ENCODE measurements at regions not wholly inside any gene's neighbourhood (a gene's known extent, or its start where the extent isn't known, plus 50 kb on each side); places are given as distances from the start of the nearest gene placed in this dataset.
"Not testable (repeated sequence)": the region's sequence is repeated elsewhere in the genome, so short reads cannot be mapped to it uniquely, and the experiment has no call there.

DNA sequence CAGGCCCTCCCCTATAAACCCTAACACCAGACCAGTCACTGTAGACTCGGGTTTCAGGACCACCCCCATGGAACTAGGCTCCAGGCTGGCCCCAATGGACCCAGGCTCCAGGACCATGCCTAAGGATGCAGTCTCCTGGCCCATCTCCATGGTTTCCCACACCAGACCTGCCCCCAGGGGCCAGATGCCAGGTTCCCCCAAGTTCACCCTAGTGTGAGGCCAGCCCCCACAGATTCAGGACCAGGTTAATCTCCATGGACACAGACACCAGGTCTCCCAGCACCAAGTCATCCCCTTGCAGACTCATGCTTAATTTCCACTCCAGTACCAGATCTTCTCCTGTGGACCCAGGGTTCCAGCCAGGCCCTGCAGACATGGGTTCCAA, 103.8 kb upstream of the LANCL2 start:
- Histone ChIP-seq H3K4me3 (ENCODE audit: low read length in 2 of 2) (no peak overlapping the region), H3K36me3 (ENCODE audit: control insufficient read depth in 2 of 2, insufficient read depth in 2 of 2, low read length in 1 of 2) (no peaks in the 10 kb centered on the region), H3K27ac (ENCODE audit: low read depth in 1 of 2, low read length in 1 of 2) (no peak overlapping the region), H3K4me1 (ENCODE audit: control insufficient read depth in 2 of 2, insufficient read depth in 2 of 2, low read length in 2 of 2) (no peaks in the 10 kb centered on the region), H3K9me3 (ENCODE audit: control insufficient read depth in 2 of 2, insufficient read depth in 1 of 2, low read length in 1 of 2) (no peaks in the 10 kb centered on the region), H3K27me3 (ENCODE audit: control insufficient read depth in 2 of 2, insufficient read depth in 1 of 2, low read length in 1 of 2) (peaks cover 0 to 5% of the 10 kb centered on the region in 2 donors)
- 93% methylated on average over 1 of the region's 1 CpG for WGBS
- no peak for DNase-seq (ENCODE audit: low read depth in 6 of 9, low spot score in 9 of 9)

DNA sequence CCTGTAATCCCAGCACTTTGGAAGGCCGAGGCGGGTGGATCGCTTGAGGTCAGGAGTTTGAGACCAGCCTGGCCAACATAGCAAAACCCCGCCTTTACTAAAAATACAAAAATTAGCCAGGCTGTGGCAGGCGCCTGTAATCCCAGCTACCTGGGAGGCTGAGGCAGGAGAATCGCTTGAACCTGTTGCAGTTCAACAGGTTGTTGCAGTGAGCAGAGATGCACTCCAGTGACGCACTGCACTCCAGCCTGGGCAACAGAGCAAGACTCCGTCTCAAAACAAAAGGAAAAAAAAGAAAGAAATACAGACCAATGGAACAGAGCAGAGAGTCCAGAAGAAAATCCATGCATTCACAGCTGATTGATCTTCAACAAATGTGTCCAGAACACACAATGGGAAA, 99.8 kb upstream of the LANCL2 start:
- not testable (repeated sequence) for H3K4me3 ChIP-seq (ENCODE audit: low read length in 2 of 2); H3K9me3 ChIP-seq (ENCODE audit: control insufficient read depth in 2 of 2, insufficient read depth in 1 of 2, low read length in 1 of 2); H3K4me1 ChIP-seq (ENCODE audit: control insufficient read depth in 2 of 2, insufficient read depth in 2 of 2, low read length in 2 of 2); H3K36me3 ChIP-seq (ENCODE audit: control insufficient read depth in 2 of 2, insufficient read depth in 2 of 2, low read length in 1 of 2); DNase-seq (ENCODE audit: low read depth in 6 of 9, low spot score in 9 of 9); H3K27me3 ChIP-seq (ENCODE audit: control insufficient read depth in 2 of 2, insufficient read depth in 1 of 2, low read length in 1 of 2); H3K27ac ChIP-seq (ENCODE audit: low read depth in 1 of 2, low read length in 1 of 2)
- 96% methylated on average over 8 of the region's 8 CpGs for WGBS

DNA sequence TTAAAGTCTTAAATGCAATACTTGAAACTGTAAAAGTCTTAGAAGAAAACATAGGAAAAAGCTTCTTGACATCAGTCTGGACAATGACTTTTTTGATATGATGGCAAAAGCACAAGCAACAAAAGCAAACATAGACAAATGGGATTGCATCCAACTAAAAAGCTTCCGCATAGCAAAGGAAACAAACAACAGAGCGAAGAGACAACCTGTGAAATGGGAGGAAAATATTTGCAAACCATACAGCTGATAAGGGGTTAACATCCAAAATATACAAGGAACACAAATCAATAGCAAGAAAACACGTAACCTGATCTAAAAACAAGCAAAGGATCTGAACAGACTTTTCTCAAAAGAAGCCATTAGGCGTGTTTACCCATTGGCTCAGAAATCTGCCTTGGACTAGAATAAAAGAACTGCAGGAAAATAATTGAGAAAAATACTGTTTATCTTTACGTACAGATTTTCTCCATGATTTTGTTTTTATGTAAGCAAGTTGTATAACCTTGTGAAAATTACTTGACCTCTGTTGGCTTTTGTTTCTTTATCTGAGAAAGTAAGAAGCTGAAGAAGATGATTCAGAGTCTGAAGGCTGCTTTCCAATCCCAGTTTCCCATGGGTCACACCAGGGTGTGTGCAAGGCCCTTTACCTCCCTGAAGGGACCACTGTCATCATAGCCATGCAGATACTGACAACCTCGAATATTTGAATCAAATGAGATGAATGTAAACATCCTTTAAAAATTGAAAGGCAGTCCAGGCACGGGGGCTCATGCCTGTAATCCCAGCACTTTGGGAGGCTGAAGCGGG, 99.1 kb upstream of the LANCL2 start:
- Histone ChIP-seq H3K4me1 (ENCODE audit: control insufficient read depth in 2 of 2, insufficient read depth in 2 of 2, low read length in 2 of 2) (no peaks in the 10 kb centered on the region), H3K36me3 (ENCODE audit: control insufficient read depth in 2 of 2, insufficient read depth in 2 of 2, low read length in 1 of 2) (no peaks in the 10 kb centered on the region), H3K27me3 (ENCODE audit: control insufficient read depth in 2 of 2, insufficient read depth in 1 of 2, low read length in 1 of 2) (no peaks in the 10 kb centered on the region), H3K9me3 (ENCODE audit: control insufficient read depth in 2 of 2, insufficient read depth in 1 of 2, low read length in 1 of 2) (no peaks in the 10 kb centered on the region), H3K27ac (ENCODE audit: low read depth in 1 of 2, low read length in 1 of 2) (no peak overlapping the region), H3K4me3 (ENCODE audit: low read length in 2 of 2) (no peak overlapping the region)
- WGBS = 89% methylated on average over 8 of the region's 8 CpGs
- DNase-seq (ENCODE audit: low read depth in 6 of 9, low spot score in 9 of 9) = no peak

GRCh38 chr7:55271069-55271626, 94.0 kb upstream of the LANCL2 start:
- DNase-seq (ENCODE audit: low read depth in 6 of 9, low spot score in 9 of 9) = no peak
- Histone ChIP-seq H3K4me3 (ENCODE audit: low read length in 2 of 2) (no peak overlapping the region), H3K4me1 (ENCODE audit: control insufficient read depth in 2 of 2, insufficient read depth in 2 of 2, low read length in 2 of 2) (no peaks in the 10 kb centered on the region), H3K9me3 (ENCODE audit: control insufficient read depth in 2 of 2, insufficient read depth in 1 of 2, low read length in 1 of 2) (no peaks in the 10 kb centered on the region), H3K36me3 (ENCODE audit: control insufficient read depth in 2 of 2, insufficient read depth in 2 of 2, low read length in 1 of 2) (no peaks in the 10 kb centered on the region), H3K27me3 (ENCODE audit: control insufficient read depth in 2 of 2, insufficient read depth in 1 of 2, low read length in 1 of 2) (no peaks in the 10 kb centered on the region), H3K27ac (ENCODE audit: low read depth in 1 of 2, low read length in 1 of 2) (no peak overlapping the region)
- WGBS = 77% methylated on average over 8 of the region's 8 CpGs

GRCh38 chr7:55271661-55272060, 93.5 kb upstream of the LANCL2 start:
- Histone ChIP-seq H3K4me3 (ENCODE audit: low read length in 2 of 2) (no peak overlapping the region), H3K27me3 (ENCODE audit: control insufficient read depth in 2 of 2, insufficient read depth in 1 of 2, low read length in 1 of 2) (no peaks in the 10 kb centered on the region), H3K27ac (ENCODE audit: low read depth in 1 of 2, low read length in 1 of 2) (no peak overlapping the region), H3K4me1 (ENCODE audit: control insufficient read depth in 2 of 2, insufficient read depth in 2 of 2, low read length in 2 of 2) (no peaks in the 10 kb centered on the region), H3K9me3 (ENCODE audit: control insufficient read depth in 2 of 2, insufficient read depth in 1 of 2, low read length in 1 of 2) (no peaks in the 10 kb centered on the region), H3K36me3 (ENCODE audit: control insufficient read depth in 2 of 2, insufficient read depth in 2 of 2, low read length in 1 of 2) (no peaks in the 10 kb centered on the region)
- 86% methylated on average over 7 of the region's 7 CpGs for WGBS
- no peak for DNase-seq (ENCODE audit: low read depth in 6 of 9, low spot score in 9 of 9)

- no peaks in the 10 kb centered on the region for H3K4me1 ChIP-seq (ENCODE audit: control insufficient read depth in 2 of 2, insufficient read depth in 2 of 2, low read length in 2 of 2)
- no peak overlapping the region for H3K4me3 ChIP-seq (ENCODE audit: low read length in 2 of 2)
- WGBS = 69% methylated on average over 4 of the region's 4 CpGs
- no peaks in the 10 kb centered on the region for H3K9me3 ChIP-seq (ENCODE audit: control insufficient read depth in 2 of 2, insufficient read depth in 1 of 2, low read length in 1 of 2)
- no peaks in the 10 kb centered on the region for H3K27me3 ChIP-seq (ENCODE audit: control insufficient read depth in 2 of 2, insufficient read depth in 1 of 2, low read length in 1 of 2)
- H3K36me3 ChIP-seq (ENCODE audit: control insufficient read depth in 2 of 2, insufficient read depth in 2 of 2, low read length in 1 of 2) = no peaks in the 10 kb centered on the region
- DNase-seq (ENCODE audit: low read depth in 6 of 9, low spot score in 9 of 9) = no peak
- no peak overlapping the region for H3K27ac ChIP-seq (ENCODE audit: low read depth in 1 of 2, low read length in 1 of 2)
Measured at GRCh38 chr7:55272328-55272727, 92.8 kb upstream of the LANCL2 start.

DNA sequence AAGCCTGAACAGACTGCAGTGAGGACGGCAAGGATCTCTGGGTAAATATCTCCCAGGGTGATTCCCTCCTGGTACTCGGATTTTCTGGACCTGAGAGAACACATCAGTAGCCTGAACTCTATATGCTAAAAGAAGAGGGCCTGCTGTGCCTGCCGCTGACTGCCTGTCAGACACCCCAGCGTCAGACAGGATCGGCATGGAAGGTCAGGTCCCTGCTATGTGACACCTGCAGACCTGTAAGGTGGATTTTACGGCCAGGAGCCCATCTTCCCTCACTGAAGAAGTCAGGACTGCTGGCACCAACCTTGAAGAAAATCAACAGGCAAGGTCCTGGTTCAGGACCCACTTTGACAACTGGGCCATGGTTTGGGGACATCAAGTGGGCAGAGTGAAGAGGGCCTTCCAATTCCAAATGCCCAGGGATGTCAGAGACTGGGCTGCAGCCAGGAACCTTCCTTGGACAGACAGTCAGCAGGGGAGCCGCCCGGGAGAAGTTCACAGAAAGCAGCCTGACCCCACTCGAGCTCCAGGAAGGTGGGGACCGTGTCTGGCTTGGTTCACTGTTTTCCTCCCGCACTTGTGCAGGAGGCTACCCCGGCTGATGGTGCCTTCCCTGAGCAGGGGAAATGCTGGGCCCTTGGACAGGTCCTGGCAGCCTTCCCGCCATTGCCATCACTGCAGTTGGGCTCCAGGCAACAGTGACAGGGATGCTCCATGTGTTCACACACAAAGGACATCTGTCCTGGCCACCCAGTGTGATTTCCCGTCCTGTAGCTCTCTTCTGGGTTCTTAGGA, 91.8 kb upstream of the LANCL2 start:
- DNase-seq (ENCODE audit: low read depth in 6 of 9, low spot score in 9 of 9) = no peak
- no peaks in the 10 kb centered on the region for H3K36me3 ChIP-seq (ENCODE audit: control insufficient read depth in 2 of 2, insufficient read depth in 2 of 2, low read length in 1 of 2)
- H3K9me3 ChIP-seq (ENCODE audit: control insufficient read depth in 2 of 2, insufficient read depth in 1 of 2, low read length in 1 of 2) = no peaks in the 10 kb centered on the region
- no peaks in the 10 kb centered on the region for H3K27me3 ChIP-seq (ENCODE audit: control insufficient read depth in 2 of 2, insufficient read depth in 1 of 2, low read length in 1 of 2)
- H3K4me3 ChIP-seq (ENCODE audit: low read length in 2 of 2) = no peak overlapping the region
- WGBS = 88% methylated on average over 14 of the region's 14 CpGs
- no peak overlapping the region for H3K27ac ChIP-seq (ENCODE audit: low read depth in 1 of 2, low read length in 1 of 2)
- no peaks in the 10 kb centered on the region for H3K4me1 ChIP-seq (ENCODE audit: control insufficient read depth in 2 of 2, insufficient read depth in 2 of 2, low read length in 2 of 2)

DNA sequence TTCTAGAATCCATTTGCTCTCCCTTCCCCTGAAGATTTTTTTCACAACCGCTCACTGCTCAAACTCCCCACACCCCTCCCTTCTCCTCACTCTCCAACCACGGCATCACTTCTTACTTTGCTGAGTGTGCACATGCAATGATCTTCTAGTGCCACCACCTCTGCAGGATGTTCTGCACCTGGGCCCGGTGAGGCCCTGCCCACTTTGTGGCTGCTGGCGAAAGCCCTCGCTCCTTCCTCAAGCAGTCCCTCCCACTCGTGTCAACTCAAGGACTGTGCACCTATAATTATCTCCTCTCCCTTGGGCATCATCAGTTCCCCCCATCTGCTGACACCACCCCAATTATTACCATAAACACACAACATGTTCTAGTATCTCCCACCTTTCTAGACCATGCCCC, 91.0 kb upstream of the LANCL2 start:
- Histone ChIP-seq H3K27ac (ENCODE audit: low read depth in 1 of 2, low read length in 1 of 2) (no peak overlapping the region), H3K27me3 (ENCODE audit: control insufficient read depth in 2 of 2, insufficient read depth in 1 of 2, low read length in 1 of 2) (no peaks in the 10 kb centered on the region), H3K4me1 (ENCODE audit: control insufficient read depth in 2 of 2, insufficient read depth in 2 of 2, low read length in 2 of 2) (no peaks in the 10 kb centered on the region), H3K36me3 (ENCODE audit: control insufficient read depth in 2 of 2, insufficient read depth in 2 of 2, low read length in 1 of 2) (no peaks in the 10 kb centered on the region), H3K4me3 (ENCODE audit: low read length in 2 of 2) (no peak overlapping the region), H3K9me3 (ENCODE audit: control insufficient read depth in 2 of 2, insufficient read depth in 1 of 2, low read length in 1 of 2) (no peaks in the 10 kb centered on the region)
- no peak for DNase-seq (ENCODE audit: low read depth in 6 of 9, low spot score in 9 of 9)
- 69% methylated on average over 6 of the region's 6 CpGs for WGBS

All from thymus (tissue), 11 donors.